K562 (cell line): ENCODE measurements at regions not wholly inside any gene's neighbourhood (a gene's known extent, or its start where the extent isn't known, plus 50 kb on each side); places are given as distances from the start of the nearest gene placed in this dataset.

Source experiments
- ATAC-seq: fragments of 200-7000 bp; cut with Tn5 transposase; 3 replicates; pipeline ENCODE4 v1.9.1; 2020; ENCODE audit warnings: moderate library complexity
- BruUV-seq: library from RNA; stranded (reverse); fragments of 400-500 nt; replicated peaks from 2 replicates; lab custom pipeline; 2021; lab: Mats Ljungman, UMichigan
- CTCF ChIA-PET: fragments of 300-600 bp; formaldehyde crosslinking; extraction: SDS; loops from one replicate; lab custom pipeline; 2021; ENCODE audit warnings: low intra/inter-chr PET ratio; lab: Yijun Ruan, JAX
- POLR2A ChIA-PET: fragments of 300-600, 350-650 bp; sonication (Branson Sonifier 250); formaldehyde crosslinking; extraction: SDS; loops from one replicate; lab custom pipeline; 2021; ENCODE audit warnings: antibody characterized with exemption, inconsistent platforms; lab: Yijun Ruan, JAX
- DNase-seq, 4 experiments: peaks; one replicate each; pipeline versions ENCODE4 v3.0.0 to v3.0.0-alpha.2; 2011 to 2018; ENCODE audit warnings: low spot score in 3 of 4, mixed read lengths in 3 of 4; ENCODE audit errors: extremely low read depth in 1 of 4
- FAIRE-seq: peaks from 2 replicates; lab custom pipeline; 2011; peaks lifted over from hg19 to GRCh38; lab: Jason Lieb, UNC
- H2AFZ ChIP-seq: 2 replicates; pipeline ENCODE4 v1.6.0; 2011; ENCODE audit warnings: low read depth, low read length, control low read depth, inconsistent platforms
- H3K27ac ChIP-seq: fragments of 200-600 bp; 3 replicates; pipeline ENCODE4 v1.8.0; 2011; ENCODE audit warnings: low read depth, mild to moderate bottlenecking, control low read depth, inconsistent platforms, low read length, moderate library complexity, mixed read lengths; ENCODE audit errors: extremely low read depth
- H3K27me3 ChIP-seq, 2 experiments: fragments of 300-600 bp in 1 of 2; 2 replicates in 1 of 2; 3 replicates in 1 of 2; pipeline versions ENCODE4 v1.6.0 to v1.8.0; 2011; ENCODE audit warnings: inconsistent platforms in 2 of 2, low read length in 2 of 2, mild to moderate bottlenecking in 1 of 2, mixed read lengths in 1 of 2, moderate library complexity in 1 of 2; ENCODE audit not compliant: control insufficient read depth in 2 of 2, insufficient read depth in 2 of 2
- H3K36me3 ChIP-seq: fragments of 300-600 bp; 3 replicates; pipeline ENCODE4 v1.8.0; 2011; ENCODE audit warnings: mild to moderate bottlenecking, low read length, inconsistent platforms; ENCODE audit not compliant: control insufficient read depth, insufficient read depth
- H3K4me1 ChIP-seq, 2 experiments: fragments of 200-600 bp in 1 of 2; replicated peaks in 1 of 2; 2 replicates in 1 of 2; 3 replicates in 1 of 2; pipeline versions ENCODE4 v1.5.1 to v1.8.0; 2011; ENCODE audit warnings: inconsistent platforms in 2 of 2, low read length in 2 of 2, mild to moderate bottlenecking in 1 of 2, mixed read lengths in 1 of 2, moderate library complexity in 1 of 2; ENCODE audit not compliant: control insufficient read depth in 2 of 2, insufficient read depth in 2 of 2
- H3K4me2 ChIP-seq: 2 replicates; pipeline ENCODE4 v1.6.1; 2011; ENCODE audit warnings: low read length, control low read depth, inconsistent platforms, mixed read lengths; ENCODE audit not compliant: insufficient read depth
- H3K4me3 ChIP-seq: fragments of 200-600 bp; sonication (generic), shearing (Covaris generic); 2 replicates; pipeline ENCODE4 v1.5.1; 2016; ENCODE audit warnings: control low read depth, inconsistent platforms
- H3K79me2 ChIP-seq: fragments of 200-600 bp; 3 replicates; pipeline ENCODE4 v1.8.0; 2011; ENCODE audit warnings: low read length, inconsistent platforms; ENCODE audit not compliant: control insufficient read depth, insufficient read depth
- H3K9ac ChIP-seq, 2 experiments: 2 replicates each; pipeline versions ENCODE4 v1.6.0 to v1.6.1; 2011; ENCODE audit warnings: low read depth in 2 of 2, low read length in 2 of 2, control low read depth in 1 of 2, inconsistent platforms in 1 of 2, mild to moderate bottlenecking in 1 of 2, mixed read lengths in 1 of 2; ENCODE audit not compliant: insufficient read depth in 1 of 2
- H3K9me1 ChIP-seq: one replicate; pipeline ENCODE4 v1.6.0; 2011; ENCODE audit warnings: inconsistent platforms, mild to moderate bottlenecking, low read length, moderate library complexity; ENCODE audit not compliant: control insufficient read depth, insufficient read depth
- H3K9me3 ChIP-seq: replicated peaks from 2 replicates; pipeline ENCODE4 v1.5.1; 2011; ENCODE audit warnings: low read depth, low read length, inconsistent platforms; ENCODE audit not compliant: control insufficient read depth, insufficient read depth
- H4K20me1 ChIP-seq: replicated peaks from 2 replicates; pipeline ENCODE4 v1.6.1; 2011; ENCODE audit warnings: low read length, inconsistent platforms, mixed read lengths; ENCODE audit not compliant: control insufficient read depth, insufficient read depth
- CBFA2T3 ChIP-seq: fragments of 450-650 bp; IDR thresholded peaks from 2 replicates; pipeline ENCODE4 v1.6.1; 2017
- CBX3 ChIP-seq, 2 experiments: IDR thresholded peaks; 1 replicate in 1 of 2; 2 replicates in 1 of 2; pipeline ENCODE4 v1.6.1; 2012; ENCODE audit warnings: inconsistent platforms in 2 of 2, low read length in 2 of 2, borderline replicate concordance in 1 of 2, control low read depth in 1 of 2
- CBX8 ChIP-seq: fragments of 200-600 bp; sonication (generic); IDR thresholded peaks from 2 replicates; pipeline ENCODE4 v1.6.1; 2012; ENCODE audit warnings: borderline replicate concordance, mixed run types, low read depth, mild to moderate bottlenecking, moderate library complexity, mixed read lengths, low read length, control low read depth, inconsistent platforms; ENCODE audit not compliant: poor library complexity, severe bottlenecking; ENCODE audit errors: extremely low read depth
- CREB3L1 ChIP-seq: fragments of 450-650 bp; IDR thresholded peaks from 2 replicates; pipeline ENCODE4 v1.6.1; 2014; ENCODE audit warnings: low read depth, mild to moderate bottlenecking, moderate library complexity, borderline replicate concordance
- ELF4 ChIP-seq: fragments of 450-650 bp; formaldehyde crosslinking; IDR thresholded peaks from 2 replicates; pipeline ENCODE4 v1.4.0; 2022; ENCODE audit warnings: missing genetic modification characterization
- GATAD2A ChIP-seq: fragments of 450-650 bp; IDR thresholded peaks from 2 replicates; pipeline ENCODE4 v1.6.1; 2017
- HDAC2 ChIP-seq: fragments of 450-650 bp; IDR thresholded peaks from 2 replicates; pipeline ENCODE4 v1.6.1; 2016; ENCODE audit warnings: mild to moderate bottlenecking
- MAFK ChIP-seq: IDR thresholded peaks from 2 replicates; pipeline ENCODE4 v1.6.1; 2011; ENCODE audit warnings: low read length, improper control_type of control experiment
- MBD1 ChIP-seq: fragments of 250-450 bp; sonication (Bioruptor Pico); IDR thresholded peaks from 2 replicates; pipeline ENCODE4 v1.8.0; 2022; ENCODE audit warnings: inconsistent platforms
- NFE2 ChIP-seq: IDR thresholded peaks from 2 replicates; pipeline ENCODE4 v1.6.1; 2014; ENCODE audit warnings: antibody characterized with exemption, low read depth
- SAP30 ChIP-seq: fragments of 200-600 bp; sonication (generic); IDR thresholded peaks from 2 replicates; pipeline ENCODE4 v1.6.1; 2012; ENCODE audit warnings: borderline replicate concordance, low read depth, mild to moderate bottlenecking, moderate library complexity, low read length, control low read depth, inconsistent platforms; ENCODE audit not compliant: insufficient read depth, poor library complexity, severe bottlenecking
- TAL1 ChIP-seq: fragments of 450-650 bp; IDR thresholded peaks from 2 replicates; pipeline ENCODE4 v1.6.1; 2016; ENCODE audit warnings: mild to moderate bottlenecking
- TCF3 ChIP-seq: sonication (generic); formaldehyde crosslinking; IDR thresholded peaks from 2 replicates; pipeline ENCODE4 v1.4.0; 2020; ENCODE audit warnings: mild to moderate bottlenecking, missing genetic modification reagents
- ZFP36 ChIP-seq: fragments of 150-350 bp; IDR thresholded peaks from 2 replicates; pipeline ENCODE4 v1.6.1; 2018; ENCODE audit warnings: low read length, low read depth; ENCODE audit not compliant: partially characterized antibody
- ZNF174 ChIP-seq: fragments of 250-450 bp; sonication (Bioruptor Pico); IDR thresholded peaks from 2 replicates; pipeline ENCODE4 v1.4.0; 2020; ENCODE audit warnings: mild to moderate bottlenecking
- WGBS: fragments of 100-300 bp; shearing (Covaris generic); methylation state at CpG from one replicate; pipeline ENCODE4 v1.1.6; 2016; ENCODE audit warnings: low coverage, mixed read lengths; ENCODE audit not compliant: insufficient coverage; ENCODE audit errors: missing lambda C conversion rate; 5-methylcytosine and 5-hydroxymethylcytosine counted together
- in situ Hi-C: fragments of 300-500 bp; cut with MboI; formaldehyde crosslinking; loops from 4 replicates; pipeline ENCODE4 v1.15.0; 2018; ENCODE audit warnings: inconsistent platforms, mixed read lengths
- intact Hi-C: fragments of 100-400 bp; cut with micrococcal nuclease; formaldehyde crosslinking; loops from 2 replicates; pipeline ENCODE4 v1.14.2; 2022

- TF ChIP-seq TAL1 (peak; percentile 33; the same call in 1 of the 2 replicates), MBD1 (CRISPR knock-in tag) (no peak), CBFA2T3 (peak; percentile 66), NFE2 (no peak), TCF3 (CRISPR knock-in tag) (peak; percentile 40; the same call in 1 of the 2 replicates)
Observed at GRCh38 chr12:123091230-123092150, 59.4 kb downstream of the PITPNM2 start (continued).

GRCh38 chr12:123089631-123090353 lies 61.1 kb downstream of the PITPNM2 start:
- POLR2A ChIA-PET: interaction anchor here (0.5 to 1.3 kb wide), 9 partner anchors 13 to 493 kb away, joined by 3 to 8 read pairs (median 3); no protein-coding TSS in a partner anchor
- DNase-seq (peak; percentile 61 to 83 (median 69)), ATAC-seq (peak; percentile 69), FAIRE-seq (peak; percentile 92)
- Histone ChIP-seq H3K27me3 (no peaks in the 10 kb centered on the region), H3K36me3 (no peaks in the 10 kb centered on the region), H3K27ac (peak overlapping the region; percentile 64), H3K4me2 (peak overlapping the region; percentile 54), H3K4me3 (no peak overlapping the region), H3K79me2 (peaks cover 2% of the 10 kb centered on the region; the same call in 1 of the 3 replicates), H2AFZ (peak overlapping the region; percentile 23), H3K4me1 (peaks cover 48 to 57% of the 10 kb centered on the region in 2 experiments), H3K9me3 (peaks cover 3% of the 10 kb centered on the region), H3K9ac (0 out of 4 replicates have a peak overlapping the region, but pooled peaks of 1 of the 2 experiments have one; percentile 1), H4K20me1 (no peaks in the 10 kb centered on the region), H3K9me1 (no peaks in the 10 kb centered on the region)
- in situ Hi-C loops (no loop called here), intact Hi-C loops (no loop called here)
- CTCF ChIA-PET: no interaction called here
- WGBS: 13% methylated on average over 2 of the region's 2 CpGs
- no TSS peak for BruUV-seq
- no peak for TF ChIP-seq ZNF174
- TF ChIP-seq CBX8: no peak
- peak in 1 of 2 experiments; percentile 91; a peak in 1 of 3 replicates for TF ChIP-seq CBX3 (IDR thresholded peaks at IDR 0.05; ENCODE audit: borderline replicate concordance in 1 of 2, low read length in 2 of 2)
- TF ChIP-seq CREB3L1: no peak
- no peak for TF ChIP-seq SAP30
- 0 out of 2 replicates have a peak, but pooled peaks have one; percentile 19 for TF ChIP-seq HDAC2
- no peak for TF ChIP-seq GATAD2A
- TF ChIP-seq ZFP36: no peak
- TF ChIP-seq MAFK: peak; percentile 12; the same call in 1 of the 2 replicates
- no peak for TF ChIP-seq ELF4 (CRISPR knock-in tag)
